Neuronal stem cell (in vitro differentiated cells): ENCODE measurements at regions not wholly inside any gene's neighbourhood (a gene's known extent, or its start where the extent isn't known, plus 50 kb on each side); places are given as distances from the start of the nearest gene placed in this dataset.

Experiments
- DNase-seq: peaks from one replicate; pipeline ENCODE4 v3.0.0-alpha.2; 2013; ENCODE audit warnings: low spot score
- H2AFZ ChIP-seq: one replicate; pipeline ENCODE4 v1.6.1; 2013; ENCODE audit warnings: mild to moderate bottlenecking, low read length, inconsistent platforms
- H2AK5ac ChIP-seq: 2 replicates; pipeline ENCODE4 v1.6.1; 2013; ENCODE audit warnings: low read depth, mild to moderate bottlenecking, inconsistent platforms, low read length, moderate library complexity, mixed read lengths
- H2BK120ac ChIP-seq: 2 replicates; pipeline ENCODE4 v1.6.1; 2013; ENCODE audit warnings: low read depth, mild to moderate bottlenecking, inconsistent platforms, low read length, moderate library complexity, mixed read lengths
- H2BK12ac ChIP-seq: one replicate; pipeline ENCODE4 v1.6.1; 2013; ENCODE audit warnings: low read length, inconsistent platforms
- H2BK15ac ChIP-seq: 2 replicates; pipeline ENCODE4 v1.6.1; 2013; ENCODE audit warnings: mild to moderate bottlenecking, low read length, inconsistent platforms, mixed read lengths
- H2BK5ac ChIP-seq: one replicate; pipeline ENCODE4 v1.6.1; 2013; ENCODE audit warnings: inconsistent platforms, mild to moderate bottlenecking, low read length, moderate library complexity
- H3K14ac ChIP-seq: one replicate; pipeline ENCODE4 v1.6.1; 2013; ENCODE audit warnings: low read length, inconsistent platforms
- H3K18ac ChIP-seq: 2 replicates; pipeline ENCODE4 v1.6.1; 2013; ENCODE audit warnings: low read length, inconsistent platforms
- H3K23ac ChIP-seq: 2 replicates; pipeline ENCODE4 v1.6.1; 2013; ENCODE audit warnings: low read depth, mild to moderate bottlenecking, mixed read lengths, low read length, inconsistent platforms; ENCODE audit not compliant: poor library complexity
- H3K27ac ChIP-seq: replicated peaks from 3 replicates; pipeline ENCODE4 v1.5.1; 2013; ENCODE audit warnings: low read length, inconsistent platforms
- H3K27me3 ChIP-seq, 3 experiments: 2 replicates each; pipeline ENCODE4 v1.6.1; 2013; ENCODE audit warnings: low read length in 3 of 3, mild to moderate bottlenecking in 2 of 3, inconsistent platforms in 1 of 3, low read depth in 1 of 3, mixed read lengths in 1 of 3, moderate library complexity in 1 of 3; ENCODE audit not compliant: control insufficient read depth in 3 of 3, insufficient read depth in 3 of 3
- H3K36me3 ChIP-seq, 2 donors: replicated peaks in 1 of 2; 2 replicates each; pipeline ENCODE4 v1.6.1; 2013; ENCODE audit warnings: low read length in 2 of 2; ENCODE audit not compliant: control insufficient read depth in 2 of 2, insufficient read depth in 2 of 2
- H3K4ac ChIP-seq: 2 replicates; pipeline ENCODE4 v1.6.1; 2013; ENCODE audit warnings: inconsistent platforms, mild to moderate bottlenecking, low read length, moderate library complexity
- H3K4me1 ChIP-seq, 2 donors: 1 replicate in 1 of 2; 2 replicates in 1 of 2; pipeline ENCODE4 v1.6.1; 2013; ENCODE audit warnings: low read length in 2 of 2, low read depth in 1 of 2; ENCODE audit not compliant: control insufficient read depth in 2 of 2, insufficient read depth in 1 of 2
- H3K4me2 ChIP-seq: one replicate; pipeline ENCODE4 v1.6.1; 2013; ENCODE audit warnings: mild to moderate bottlenecking, low read length, inconsistent platforms; ENCODE audit not compliant: insufficient read depth, poor library complexity, severe bottlenecking
- H3K4me3 ChIP-seq, 2 donors: 2 replicates each; pipeline ENCODE4 v1.5.1; 2013; ENCODE audit warnings: low read length in 2 of 2, mild to moderate bottlenecking in 2 of 2, inconsistent platforms in 1 of 2, moderate library complexity in 1 of 2
- H3K79me1 ChIP-seq: one replicate; pipeline ENCODE4 v1.6.1; 2013; ENCODE audit warnings: low read depth, mild to moderate bottlenecking, inconsistent platforms, low read length, moderate library complexity
- H3K9ac ChIP-seq: one replicate; pipeline ENCODE4 v1.6.1; 2013; ENCODE audit warnings: mild to moderate bottlenecking, low read depth, low read length, inconsistent platforms; ENCODE audit not compliant: poor library complexity
- H3K9me3 ChIP-seq, 2 donors: replicated peaks in 1 of 2; 2 replicates each; pipeline versions ENCODE3 to v1.6.1; 2013; ENCODE audit warnings: low read length in 2 of 2, mild to moderate bottlenecking in 2 of 2, inconsistent platforms in 1 of 2, low read depth in 1 of 2, mixed read lengths in 1 of 2, moderate library complexity in 1 of 2; ENCODE audit not compliant: control insufficient read depth in 2 of 2, insufficient read depth in 1 of 2
- H4K8ac ChIP-seq: one replicate; pipeline ENCODE4 v1.6.1; 2013; ENCODE audit warnings: low read depth, mild to moderate bottlenecking, inconsistent platforms, low read length, moderate library complexity
- H4K91ac ChIP-seq: one replicate; pipeline ENCODE4 v1.6.1; 2013; ENCODE audit warnings: low read length, low read depth, mild to moderate bottlenecking, inconsistent platforms; ENCODE audit not compliant: poor library complexity
- WGBS, 2 donors: extraction: QIAGEN DNeasy Blood & Tissue Kit; methylation state at CpG; one replicate each; pipeline ENCODE4 v1.1.7; 2013; ENCODE audit warnings: missing lambda C conversion rate in 2 of 2, mixed read lengths in 1 of 2; ENCODE audit not compliant: insufficient read length in 2 of 2, insufficient replicate concordance in 1 of 2; ENCODE audit errors: extremely low coverage in 2 of 2; 5-methylcytosine and 5-hydroxymethylcytosine counted together

DNA sequence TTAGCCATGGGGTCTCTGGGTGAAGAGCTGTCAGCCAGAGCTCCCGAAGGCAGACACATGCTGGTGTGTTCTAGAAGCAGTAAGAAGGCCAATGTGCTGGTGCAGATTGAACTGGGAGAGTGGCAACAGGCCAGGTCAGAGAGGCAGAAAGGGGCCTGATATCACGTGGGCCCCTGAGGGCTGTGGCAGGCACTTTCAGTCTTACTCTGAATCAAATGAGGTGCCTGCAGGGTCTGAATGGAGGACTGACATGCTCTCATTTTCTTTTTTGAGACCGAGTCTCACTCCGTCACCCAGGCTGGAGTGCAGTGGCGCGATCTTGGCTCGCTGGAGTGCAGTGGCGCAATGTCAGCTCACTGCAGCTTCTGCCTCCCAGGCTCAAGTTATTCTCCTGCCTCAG lies 293.8 kb downstream of the ABCC12 start:
- Histone ChIP-seq H2AK5ac (no peak overlapping the region), H2AFZ (no peak overlapping the region), H3K9me3 (no peaks in the 10 kb centered on the region), H3K27me3 (no peaks in the 10 kb centered on the region), H3K9ac (no peak overlapping the region), H3K4me1 (peaks cover 0 to 7% of the 10 kb centered on the region in 2 donors), H3K14ac (no peak overlapping the region), H2BK15ac (peak overlapping the region; percentile 41), H4K8ac (no peak overlapping the region), H4K91ac (no peak overlapping the region), H2BK5ac (no peak overlapping the region), H3K79me1 (no peaks in the 10 kb centered on the region), H3K27ac (no peak overlapping the region), H3K4me3 (peak overlapping the region in 1 of 2 donors; percentile 47), H3K23ac (no peak overlapping the region), H3K18ac (peak overlapping the region; percentile 51), H2BK120ac (no peak overlapping the region), H3K36me3 (no peaks in the 10 kb centered on the region), H2BK12ac (no peak overlapping the region), H3K4ac (no peak overlapping the region), H3K4me2 (no peak overlapping the region)
- no peak for DNase-seq
- WGBS, 2 donors: no CpG with 5 or more reads among the region's 8 CpGs

- H3K23ac ChIP-seq: no peak overlapping the region
- H2AFZ ChIP-seq: no peak overlapping the region
- H3K18ac ChIP-seq: peak overlapping the region; percentile 56
- H4K91ac ChIP-seq: no peak overlapping the region
- no peak overlapping the region for H3K9ac ChIP-seq
- H3K27ac ChIP-seq: no peak overlapping the region
- H3K4me3 ChIP-seq: no peak overlapping the region
- no peak for DNase-seq
- no peak overlapping the region for H4K8ac ChIP-seq
- no peaks in the 10 kb centered on the region for H3K27me3 ChIP-seq
- no peak overlapping the region for H3K4ac ChIP-seq
- H3K4me1 ChIP-seq: peaks cover 0 to 11% of the 10 kb centered on the region in 2 donors
- no peak overlapping the region for H2BK120ac ChIP-seq
- H2BK5ac ChIP-seq: no peak overlapping the region
- no peak overlapping the region for H3K14ac ChIP-seq
- no CpG with 5 or more reads among the region's 9 CpGs for WGBS, 2 donors
- H3K4me2 ChIP-seq: no peak overlapping the region
- H3K36me3 ChIP-seq: no peaks in the 10 kb centered on the region
- peak overlapping the region; percentile 72 for H2BK15ac ChIP-seq
- H2BK12ac ChIP-seq: no peak overlapping the region
- H3K9me3 ChIP-seq: peaks cover 0 to 4% of the 10 kb centered on the region in 2 donors
- H3K79me1 ChIP-seq: no peaks in the 10 kb centered on the region
- H2AK5ac ChIP-seq: no peak overlapping the region
Measured at GRCh38 chr16:47858333-47858982, 297.3 kb downstream of the ABCC12 start.

DNA sequence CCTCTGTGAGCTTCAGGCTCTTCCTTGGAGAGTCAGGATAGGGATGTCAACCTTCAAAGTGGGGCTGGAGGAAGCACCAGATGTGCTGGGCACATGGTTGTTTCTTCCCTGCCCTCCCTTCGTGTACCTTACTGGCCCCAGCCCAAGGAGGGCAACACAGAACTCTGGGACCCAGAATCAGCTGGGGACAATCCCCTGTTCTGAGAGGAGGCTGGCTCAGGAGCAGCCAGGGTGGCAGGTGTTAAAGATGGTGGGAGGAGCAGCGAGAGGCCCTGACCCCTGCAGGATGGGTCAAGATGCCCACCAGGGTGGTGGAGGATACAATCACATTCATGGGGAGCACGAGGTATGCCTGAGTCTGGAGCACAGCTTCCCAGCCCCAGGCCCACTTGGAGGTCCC lies 300.4 kb downstream of the ABCC12 start:
- no peak overlapping the region for H2BK15ac ChIP-seq
- H4K91ac ChIP-seq: no peak overlapping the region
- no peak overlapping the region for H3K4me3 ChIP-seq
- H3K4me1 ChIP-seq: peaks cover 3 to 16% of the 10 kb centered on the region in 2 donors
- no peak for DNase-seq
- no peak overlapping the region for H2BK5ac ChIP-seq
- no peaks in the 10 kb centered on the region for H3K36me3 ChIP-seq
- no peak overlapping the region for H2BK120ac ChIP-seq
- H3K14ac ChIP-seq: no peak overlapping the region
- no peaks in the 10 kb centered on the region for H3K27me3 ChIP-seq
- no peak overlapping the region for H2BK12ac ChIP-seq
- no peak overlapping the region for H3K4ac ChIP-seq
- H4K8ac ChIP-seq: no peak overlapping the region
- H3K9me3 ChIP-seq: peaks cover 0 to 4% of the 10 kb centered on the region in 2 donors
- H3K9ac ChIP-seq: no peak overlapping the region
- no peak overlapping the region for H2AFZ ChIP-seq
- no CpG with 5 or more reads among the region's 3 CpGs for WGBS, 2 donors
- peak overlapping the region; percentile 4 for H3K18ac ChIP-seq
- no peak overlapping the region for H3K4me2 ChIP-seq
- H3K27ac ChIP-seq: no peak overlapping the region
- H3K23ac ChIP-seq: no peak overlapping the region
- H3K79me1 ChIP-seq: no peaks in the 10 kb centered on the region
- H2AK5ac ChIP-seq: peak overlapping the region; percentile 61

GRCh38 chr16:47854737-47855136 lies 301.1 kb downstream of the ABCC12 start:
- Histone ChIP-seq H3K27ac (no peak overlapping the region), H3K27me3 (no peaks in the 10 kb centered on the region), H2BK120ac (no peak overlapping the region), H3K4me1 (peaks cover 3 to 16% of the 10 kb centered on the region in 2 donors), H2BK12ac (peak overlapping the region; percentile 48), H3K23ac (peak overlapping the region; percentile 36), H3K4me2 (no peak overlapping the region), H4K91ac (no peak overlapping the region), H2AK5ac (peak overlapping the region; percentile 74), H2AFZ (no peak overlapping the region), H3K36me3 (no peaks in the 10 kb centered on the region), H2BK15ac (no peak overlapping the region), H4K8ac (peak overlapping the region; percentile 78), H3K79me1 (no peaks in the 10 kb centered on the region), H2BK5ac (no peak overlapping the region), H3K4me3 (peak overlapping the region in 1 of 2 donors; percentile 65), H3K9me3 (peaks cover 0 to 4% of the 10 kb centered on the region in 2 donors), H3K9ac (no peak overlapping the region), H3K14ac (peak overlapping the region; percentile 97), H3K4ac (no peak overlapping the region), H3K18ac (peak overlapping the region; percentile 63)
- 100% methylated on average over 2 of the region's 2 CpGs; no CpG with 5 or more reads in 1 of the 2 donors for WGBS, 2 donors
- DNase-seq: no peak
